Right lobe of liver (tissue), 6 donors: ENCODE measurements at regions not wholly inside any gene's neighbourhood (a gene's known extent, or its start where the extent isn't known, plus 50 kb on each side); places are given as distances from the start of the nearest gene placed in this dataset.

Experiments
- ATAC-seq, 4 donors: fragments of 200-7000 bp; cut with Tn5 transposase; one replicate each; pipeline ENCODE4 v1.9.1; 2020; ENCODE audit warnings: mild to moderate bottlenecking in 4 of 4, moderate library complexity in 4 of 4
- DNase-seq, 3 donors: peaks; one replicate each; pipeline ENCODE4 v3.0.0-alpha.2; 2020
- H3K27ac ChIP-seq, 3 donors: fragments of 200-600 bp; one replicate each; pipeline ENCODE4 v1.8.0; 2022
- H3K27me3 ChIP-seq, 2 donors: fragments of 200-600 bp; one replicate each; pipeline ENCODE4 v1.8.0; 2022
- H3K36me3 ChIP-seq, 4 donors: fragments of 200-600 bp; sonication (generic) in 1 of 4; one replicate each; pipeline versions ENCODE4 v1.5.1 to v1.8.0; 2017 to 2022; ENCODE audit warnings: control low read depth in 1 of 4
- H3K4me1 ChIP-seq, 4 donors: fragments of 200-600 bp; sonication (generic) in 1 of 4; one replicate each; pipeline versions ENCODE4 v1.5.1 to v1.8.0; 2017 to 2022; ENCODE audit warnings: control low read depth in 1 of 4
- H3K4me3 ChIP-seq, 3 donors: fragments of 200-600 bp; one replicate each; pipeline ENCODE4 v1.8.0; 2022
- H3K9me3 ChIP-seq, 4 donors: fragments of 200-600 bp; sonication (generic) in 1 of 4; one replicate each; pipeline versions ENCODE4 v1.5.1 to v1.8.0; 2017 to 2022; ENCODE audit warnings: control low read depth in 1 of 4
- POLR2A ChIP-seq: fragments of 450-650 bp; IDR thresholded peaks from one replicate; pipeline ENCODE4 v1.6.1; 2017; ENCODE audit warnings: antibody characterized with exemption, mild to moderate bottlenecking
- WGBS: methylation state at CpG from one replicate; pipeline ENCODE4 v1.1.6; 2018; ENCODE audit warnings: low coverage, low lambda C conversion rate; ENCODE audit not compliant: insufficient coverage; ENCODE audit errors: missing lambda C conversion rate; 5-methylcytosine and 5-hydroxymethylcytosine counted together
- intact Hi-C, 2 donors: fragments of 100-400 bp; cut with DNase I; formaldehyde crosslinking; loops; one replicate each; pipeline versions ENCODE4 v1.11.2 to v1.14.1; 2022
- TF ChIP-seq, protein P1 (sequence below), 4 donors: fragments of 200-600 bp in 3 of 4; fragments of 450-650 bp in 1 of 4; IDR thresholded peaks; one replicate each; pipeline versions ENCODE4 v1.5.1 to v1.8.0; 2016 to 2022; ENCODE audit warnings: antibody characterized with exemption in 4 of 4, mild to moderate bottlenecking in 2 of 4
- donor health status: DM: no; HTN: yes; CAD: no.
- donor health status: DM: no; HTN: no; CAD: no.
- donor health status: DM: no; HTN: no; CAD: no.
- donor health status: DM: no; HTN: yes; CAD: no.
- donor health status: DM: no; HTN: yes; CAD: no.

DNA sequence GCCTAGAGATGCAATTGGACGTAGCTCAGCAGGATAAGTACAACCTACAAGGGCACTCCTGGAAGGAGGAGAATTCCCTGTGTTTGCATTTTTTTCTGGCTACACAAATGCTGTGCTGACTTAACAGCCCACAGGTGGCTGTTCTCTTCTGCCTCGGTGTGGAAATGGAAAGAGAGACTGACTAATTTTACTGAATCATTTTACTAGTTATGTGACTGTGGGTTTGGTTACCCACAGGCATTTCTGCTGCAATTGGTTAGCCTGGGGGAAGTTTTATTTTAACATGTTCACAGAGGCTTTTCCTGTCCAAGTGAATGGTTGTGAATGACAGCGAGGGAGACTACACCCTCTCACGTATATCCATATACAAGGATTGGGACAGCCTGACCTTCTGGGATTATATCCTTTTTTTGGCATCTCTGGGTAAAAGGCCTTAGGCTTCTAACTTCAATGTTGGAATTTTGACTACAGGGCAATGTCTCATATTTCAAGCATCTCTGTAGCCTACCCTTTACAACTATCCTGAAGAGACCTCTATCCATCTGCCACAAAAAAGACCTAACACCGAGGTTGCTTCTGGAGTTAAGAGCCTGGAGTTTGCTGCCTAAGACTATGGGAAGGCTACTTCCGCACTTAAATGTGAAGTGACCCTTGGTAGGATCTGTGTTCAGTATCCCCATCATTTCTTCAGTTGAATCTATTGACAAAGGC, 67.2 kb upstream of the TP63 start:
- peaks cover 0 to 11% (median 0%) of the 10 kb centered on the region in 4 donors for H3K4me1 ChIP-seq
- H3K9me3 ChIP-seq = no peaks in the 10 kb centered on the region
- no peaks in the 10 kb centered on the region for H3K27me3 ChIP-seq
- intact Hi-C loops = no loop called here
- H3K27ac ChIP-seq = no peak overlapping the region
- 65% methylated on average over 6 of the region's 6 CpGs for WGBS
- no peaks in the 10 kb centered on the region for H3K36me3 ChIP-seq
- H3K4me3 ChIP-seq = no peak overlapping the region
- no peak for DNase-seq
- TF ChIP-seq, protein P1, sequence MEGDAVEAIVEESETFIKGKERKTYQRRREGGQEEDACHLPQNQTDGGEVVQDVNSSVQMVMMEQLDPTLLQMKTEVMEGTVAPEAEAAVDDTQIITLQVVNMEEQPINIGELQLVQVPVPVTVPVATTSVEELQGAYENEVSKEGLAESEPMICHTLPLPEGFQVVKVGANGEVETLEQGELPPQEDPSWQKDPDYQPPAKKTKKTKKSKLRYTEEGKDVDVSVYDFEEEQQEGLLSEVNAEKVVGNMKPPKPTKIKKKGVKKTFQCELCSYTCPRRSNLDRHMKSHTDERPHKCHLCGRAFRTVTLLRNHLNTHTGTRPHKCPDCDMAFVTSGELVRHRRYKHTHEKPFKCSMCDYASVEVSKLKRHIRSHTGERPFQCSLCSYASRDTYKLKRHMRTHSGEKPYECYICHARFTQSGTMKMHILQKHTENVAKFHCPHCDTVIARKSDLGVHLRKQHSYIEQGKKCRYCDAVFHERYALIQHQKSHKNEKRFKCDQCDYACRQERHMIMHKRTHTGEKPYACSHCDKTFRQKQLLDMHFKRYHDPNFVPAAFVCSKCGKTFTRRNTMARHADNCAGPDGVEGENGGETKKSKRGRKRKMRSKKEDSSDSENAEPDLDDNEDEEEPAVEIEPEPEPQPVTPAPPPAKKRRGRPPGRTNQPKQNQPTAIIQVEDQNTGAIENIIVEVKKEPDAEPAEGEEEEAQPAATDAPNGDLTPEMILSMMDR (IDR thresholded peaks at IDR 0.05) = no peak
- TF ChIP-seq POLR2A = no peak
- no peak for ATAC-seq

DNA sequence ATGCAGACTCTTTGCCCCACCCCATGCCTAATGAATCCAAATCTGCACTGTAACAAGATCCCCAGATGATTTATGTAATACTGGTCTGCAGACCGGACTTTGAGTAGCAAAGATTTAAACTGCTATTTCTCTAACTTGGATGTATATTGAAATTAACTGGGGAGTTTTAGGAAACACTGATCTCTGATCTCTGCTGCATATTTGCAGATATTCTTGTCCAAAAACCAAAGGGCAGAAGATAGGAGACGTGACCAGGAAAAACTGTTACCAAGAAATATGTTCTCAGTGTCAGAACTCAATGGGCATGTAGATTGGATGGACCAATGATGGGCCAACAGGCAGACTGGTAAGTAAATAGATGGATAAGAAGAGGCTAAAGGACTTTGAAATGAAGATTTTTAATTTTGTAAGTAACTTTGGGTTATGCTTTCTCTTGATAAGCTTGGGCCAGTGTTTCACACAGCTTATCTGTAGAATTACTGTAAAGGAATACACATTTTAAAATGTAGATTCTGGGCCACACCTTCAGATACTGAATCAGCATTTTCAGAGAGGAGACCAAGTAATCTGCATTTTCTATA, 64.5 kb upstream of the TP63 start:
- Histone ChIP-seq H3K9me3 (no peaks in the 10 kb centered on the region), H3K36me3 (no peaks in the 10 kb centered on the region), H3K4me1 (peaks cover 0 to 22% (median 8%) of the 10 kb centered on the region in 4 donors), H3K27me3 (no peaks in the 10 kb centered on the region), H3K4me3 (no peak overlapping the region), H3K27ac (no peak overlapping the region)
- TF ChIP-seq, protein P1 (IDR thresholded peaks at IDR 0.05) = no peak
- no peak for TF ChIP-seq POLR2A
- 14% methylated on average over 2 of the region's 2 CpGs for WGBS
- intact Hi-C loops = no loop called here
- ATAC-seq = peak; percentile 31 to 40 (median 34)
- DNase-seq = no peak

DNA sequence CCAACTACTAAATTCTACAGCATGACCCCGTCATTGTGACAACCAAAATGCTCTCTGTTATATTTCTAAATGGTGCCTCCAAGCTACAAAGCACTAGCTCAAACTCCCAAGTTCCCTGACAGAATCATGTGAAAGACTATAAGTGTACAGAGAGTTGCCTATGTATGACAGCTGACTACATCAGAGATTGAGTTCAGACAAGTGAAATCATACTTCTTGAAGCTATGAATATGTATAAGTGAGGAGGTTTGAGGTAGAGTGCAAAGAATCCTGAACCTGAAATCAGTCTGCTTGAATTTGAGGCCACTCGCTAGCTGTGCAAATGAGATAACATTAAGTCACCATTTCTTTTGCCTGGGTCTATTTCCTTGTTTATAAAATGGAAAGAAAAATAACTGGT, 63.9 kb upstream of the TP63 start:
- Histone ChIP-seq H3K9me3 (no peaks in the 10 kb centered on the region), H3K36me3 (no peaks in the 10 kb centered on the region), H3K4me3 (no peak overlapping the region), H3K27me3 (no peaks in the 10 kb centered on the region), H3K27ac (no peak overlapping the region), H3K4me1 (peaks cover 0 to 22% (median 8%) of the 10 kb centered on the region in 4 donors)
- intact Hi-C loops = no loop called here
- ATAC-seq = peak in 1 of 4 donors; percentile 7
- WGBS = 77% methylated on average over 2 of the region's 2 CpGs
- no peak for TF ChIP-seq POLR2A
- TF ChIP-seq, protein P1 (IDR thresholded peaks at IDR 0.05) = no peak
- DNase-seq = no peak

DNA sequence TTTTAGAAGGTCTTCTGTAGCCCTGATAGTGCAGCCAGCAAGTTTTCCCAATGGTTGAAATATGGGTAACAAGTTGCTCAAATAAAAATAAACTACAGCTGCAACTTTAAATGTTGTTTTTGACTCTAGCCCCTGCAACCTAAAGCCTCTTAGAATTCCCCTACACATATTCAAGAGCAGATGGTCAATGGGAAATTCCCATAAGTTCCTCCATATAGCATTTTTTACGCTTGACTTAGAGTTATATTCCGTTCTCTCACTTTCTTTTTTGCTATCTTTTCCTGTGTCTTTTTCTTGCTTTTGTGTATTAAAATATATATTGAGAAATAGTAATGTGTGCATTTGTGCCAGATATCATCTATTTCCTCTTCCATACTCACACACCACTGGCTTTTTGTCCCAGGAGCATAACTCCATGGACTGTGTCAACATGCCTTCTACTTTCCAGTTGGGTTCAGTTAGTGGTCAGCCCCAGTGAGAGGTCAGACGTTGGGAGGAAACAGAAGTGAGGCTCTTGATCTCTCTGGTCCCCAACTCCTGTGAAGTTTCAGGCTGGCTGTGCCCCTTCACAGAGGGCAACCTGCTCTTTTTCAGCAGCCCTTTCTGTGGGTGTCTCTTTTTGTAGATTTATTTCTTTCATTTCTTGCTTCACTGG, 63.3 kb upstream of the TP63 start:
- intact Hi-C loops = no loop called here
- TF ChIP-seq, protein P1 (IDR thresholded peaks at IDR 0.05) = no peak
- TF ChIP-seq POLR2A = no peak
- H3K9me3 ChIP-seq = no peaks in the 10 kb centered on the region
- H3K36me3 ChIP-seq = no peaks in the 10 kb centered on the region
- no peak overlapping the region for H3K27ac ChIP-seq
- ATAC-seq = peak in 2 of 4 donors; percentile 17 to 18
- H3K4me3 ChIP-seq = no peak overlapping the region
- H3K27me3 ChIP-seq = no peaks in the 10 kb centered on the region
- 64% methylated on average over 3 of the region's 3 CpGs for WGBS
- peaks cover 0 to 22% (median 8%) of the 10 kb centered on the region in 4 donors for H3K4me1 ChIP-seq
- no peak for DNase-seq
